Spleen (tissue), 11 donors: ENCODE measurements at regions not wholly inside any gene's neighbourhood (a gene's known extent, or its start where the extent isn't known, plus 50 kb on each side); places are given as distances from the start of the nearest gene placed in this dataset.

Experiments
- DNase-seq: peaks from one replicate; pipeline ENCODE4 v3.0.0-alpha.2; 2020
- H3K27ac ChIP-seq, 8 donors: fragments of 200-600 bp; sonication (generic) in 7 of 8; 1 replicate in 4 of 8; 2 replicates in 4 of 8; pipeline versions ENCODE4 v1.5.0 to v1.8.0; 2016 to 2021; ENCODE audit warnings: inconsistent platforms in 4 of 8, mild to moderate bottlenecking in 4 of 8, moderate library complexity in 1 of 8
- H3K27me3 ChIP-seq, 7 donors: fragments of 200-600 bp; sonication (generic) in 6 of 7; replicated peaks in 1 of 7; 1 replicate in 4 of 7; 2 replicates in 3 of 7; pipeline versions ENCODE4 v1.5.0 to v1.8.0; 2016 to 2021; ENCODE audit warnings: inconsistent platforms in 3 of 7, mild to moderate bottlenecking in 1 of 7
- H3K36me3 ChIP-seq, 6 donors: fragments of 200-600 bp; sonication (generic) in 5 of 6; 1 replicate in 4 of 6; 2 replicates in 2 of 6; pipeline versions ENCODE4 v1.5.0 to v1.8.0; 2016 to 2021; ENCODE audit warnings: inconsistent platforms in 2 of 6
- H3K4me1 ChIP-seq, 6 donors: fragments of 200-600 bp; sonication (generic) in 5 of 6; 1 replicate in 3 of 6; 2 replicates in 3 of 6; pipeline versions ENCODE4 v1.5.0 to v1.8.0; 2016 to 2021; ENCODE audit warnings: inconsistent platforms in 3 of 6
- H3K4me3 ChIP-seq, 8 donors: fragments of 200-600 bp; sonication (generic) in 7 of 8; 1 replicate in 4 of 8; 2 replicates in 4 of 8; pipeline versions ENCODE4 v1.5.0 to v1.8.0; 2016 to 2021; ENCODE audit warnings: inconsistent platforms in 4 of 8, mild to moderate bottlenecking in 4 of 8, moderate library complexity in 2 of 8
- H3K9me3 ChIP-seq, 8 donors: fragments of 200-600 bp; sonication (generic) in 7 of 8; 1 replicate in 4 of 8; 2 replicates in 4 of 8; pipeline versions ENCODE4 v1.5.0 to v1.8.0; 2016 to 2021; ENCODE audit warnings: inconsistent platforms in 4 of 8
- CTCF ChIP-seq, 11 experiments: fragments of 200-600 bp in 7 of 11; fragments of 450-650 bp in 4 of 11; sonication (generic) in 4 of 11; IDR thresholded peaks in 8 of 11; conservative IDR thresholded peaks in 3 of 11; 1 replicate in 7 of 11; 2 replicates in 4 of 11; pipeline versions ENCODE4 v1.4.0 to v1.8.0; 2016 to 2021; ENCODE audit warnings: antibody characterized with exemption in 11 of 11, inconsistent platforms in 4 of 11, mild to moderate bottlenecking in 1 of 11
- POLR2A ChIP-seq, 3 donors: fragments of 450-650 bp; IDR thresholded peaks; one replicate each; pipeline ENCODE4 v1.5.1; 2017; ENCODE audit warnings: antibody characterized with exemption in 3 of 3, mild to moderate bottlenecking in 1 of 3
- POLR2AphosphoS5 ChIP-seq, 3 donors: sonication (generic); formaldehyde crosslinking; IDR thresholded peaks; one replicate each; pipeline ENCODE4 v1.5.1; 2017; ENCODE audit warnings: antibody characterized with exemption in 3 of 3
- WGBS, 5 donors: extraction: QIAGEN DNeasy Blood & Tissue Kit in 3 of 5; methylation state at CpG; one replicate each; pipeline versions ENCODE4 v1.1.5 to v1.1.7; 2013 to 2018; 5-methylcytosine and 5-hydroxymethylcytosine counted together
- intact Hi-C: fragments of 100-400 bp; cut with DNase I; formaldehyde crosslinking; loops from one replicate; pipeline ENCODE4 v1.15.0; 2023; ENCODE audit warnings: low total_unique reads
- donor health status: healthy with polysubstance abuse.
- donor health status: DM: no; HTN: no; CAD: no; lungs with moderate emphysema.
- donor health status: DM: no; HTN: no; CAD: no.
- donor health status: Bipolar disorder and iron deficiency.
- donor health status: healthy.
- donor health status: DM: no; HTN: no; CAD: no.
- donor health status: DM: yes; HTN: yes; CAD: no.

- peaks cover 0 to 4% (median 0%) of the 10 kb centered on the region in 8 donors for H3K9me3 ChIP-seq
- TF ChIP-seq POLR2A (IDR thresholded peaks at IDR 0.05), result no peak
- no peak for TF ChIP-seq CTCF (IDR thresholded peaks at IDR 0.05 in 8 of 11, conservative IDR thresholded peaks at IDR 0.05 in 3 of 11)
- no peak for TF ChIP-seq POLR2AphosphoS5 (IDR thresholded peaks at IDR 0.05)
- H3K27me3 ChIP-seq, result no peaks in the 10 kb centered on the region
- WGBS, 5 donors, result 53 to 81% (median 71%) methylated on average over 1 of the region's 1 CpG
- no peaks in the 10 kb centered on the region for H3K36me3 ChIP-seq
- intact Hi-C loops, result no loop called here
- no peak overlapping the region for H3K4me3 ChIP-seq
- H3K4me1 ChIP-seq, result no peaks in the 10 kb centered on the region
- no peak for DNase-seq
- H3K27ac ChIP-seq, result no peak overlapping the region
Measured at GRCh38 chr10:58027426-58027825, 240.3 kb downstream of the IPMK start.

GRCh38 chr10:58026036-58026435 lies 241.7 kb downstream of the IPMK start:
- DNase-seq, result no peak
- Histone ChIP-seq H3K36me3 (no peaks in the 10 kb centered on the region), H3K9me3 (peaks cover 0 to 12% (median 3%) of the 10 kb centered on the region in 8 donors), H3K4me3 (no peak overlapping the region), H3K4me1 (no peaks in the 10 kb centered on the region), H3K27ac (no peak overlapping the region), H3K27me3 (no peaks in the 10 kb centered on the region)
- TF ChIP-seq POLR2A (IDR thresholded peaks at IDR 0.05), result no peak
- TF ChIP-seq POLR2AphosphoS5 (IDR thresholded peaks at IDR 0.05), result no peak
- no peak for TF ChIP-seq CTCF (IDR thresholded peaks at IDR 0.05 in 8 of 11, conservative IDR thresholded peaks at IDR 0.05 in 3 of 11)
- WGBS, 5 donors, result 45 to 78% (median 61%) methylated on average over 3 of the region's 3 CpGs
- intact Hi-C loops, result no loop called here

- Histone ChIP-seq H3K36me3 (no peaks in the 10 kb centered on the region), H3K27ac (no peak overlapping the region), H3K4me1 (no peaks in the 10 kb centered on the region), H3K4me3 (no peak overlapping the region), H3K27me3 (no peaks in the 10 kb centered on the region), H3K9me3 (peaks cover 0 to 23% (median 5%) of the 10 kb centered on the region in 8 donors)
- DNase-seq, result no peak
- 0 to 25% (median 21%) methylated on average over 2 of the region's 2 CpGs for WGBS, 5 donors
- no peak for TF ChIP-seq POLR2A (IDR thresholded peaks at IDR 0.05)
- no peak for TF ChIP-seq POLR2AphosphoS5 (IDR thresholded peaks at IDR 0.05)
- no peak for TF ChIP-seq CTCF (IDR thresholded peaks at IDR 0.05 in 8 of 11, conservative IDR thresholded peaks at IDR 0.05 in 3 of 11)
- intact Hi-C loops, result no loop called here
Measured at GRCh38 chr10:58023341-58024073, 244.2 kb downstream of the IPMK start.

- Histone ChIP-seq H3K9me3 (peaks cover 0 to 23% (median 5%) of the 10 kb centered on the region in 8 donors), H3K27ac (no peak overlapping the region), H3K27me3 (no peaks in the 10 kb centered on the region), H3K4me1 (no peaks in the 10 kb centered on the region), H3K4me3 (no peak overlapping the region), H3K36me3 (no peaks in the 10 kb centered on the region)
- intact Hi-C loops, result no loop called here
- TF ChIP-seq CTCF (IDR thresholded peaks at IDR 0.05 in 8 of 11, conservative IDR thresholded peaks at IDR 0.05 in 3 of 11), result no peak
- TF ChIP-seq POLR2AphosphoS5 (IDR thresholded peaks at IDR 0.05), result no peak
- no peak for TF ChIP-seq POLR2A (IDR thresholded peaks at IDR 0.05)
- DNase-seq, result no peak
- WGBS, 5 donors, result 65 to 76% (median 72%) methylated on average over 3 of the region's 3 CpGs
Measured at GRCh38 chr10:58019863-58020537, 247.7 kb downstream of the IPMK start.
